HCT116 (cell line): ENCODE measurements at regions not wholly inside any gene's neighbourhood (a gene's known extent, or its start where the extent isn't known, plus 50 kb on each side); places are given as distances from the start of the nearest gene placed in this dataset.

Source experiments
- ATAC-seq: fragments of 200-7000 bp; cut with Tn5 transposase; 2 replicates; pipeline ENCODE4 v1.9.1; 2020; ENCODE audit warnings: mild to moderate bottlenecking, moderate library complexity
- BruUV-seq: library from RNA; stranded (reverse); fragments of 400-500 nt; replicated peaks from 2 replicates; lab custom pipeline; 2021; lab: Mats Ljungman, UMichigan
- CTCF ChIA-PET: fragments of 300-600 bp; sonication (Branson Sonifier 250); formaldehyde crosslinking; loops from one replicate; lab custom pipeline; 2021; ENCODE audit warnings: antibody characterized with exemption; lab: Charles Lee
- POLR2A ChIA-PET: fragments of 300-600, 350-600 bp; sonication (Branson Sonifier 250); formaldehyde crosslinking; loops from one replicate; lab custom pipeline; 2021; ENCODE audit warnings: antibody characterized with exemption; lab: Charles Lee
- RAD21 ChIA-PET, 2 experiments: fragments of 300-600 bp; sonication (Branson Sonifier 250); formaldehyde crosslinking; loops; one replicate each; lab custom pipeline; 2023; ENCODE audit warnings: low total read pairs in 2 of 2; ENCODE audit not compliant: uncharacterized antibody in 2 of 2, unreplicated experiment in 2 of 2, low non-redundant PET in 1 of 2; lab: Charles Lee
- DNase-seq: peaks from one replicate; pipeline ENCODE4 v3.0.0-alpha.2; 2010; ENCODE audit warnings: low read depth, low spot score
- H2AFZ ChIP-seq: fragments of 200-600 bp; shearing (Covaris generic), sonication (generic); 2 replicates; pipeline ENCODE4 v1.6.1; 2017; ENCODE audit warnings: low read depth, mixed run types, mixed read lengths, antibody characterized with exemption, low read length; ENCODE audit not compliant: poor library complexity, severe bottlenecking
- H3K27ac ChIP-seq: 2 replicates; pipeline ENCODE4 v1.5.1; 2012; ENCODE audit warnings: low read depth, low read length
- H3K27me3 ChIP-seq: fragments of 200-600 bp; sonication (generic); 2 replicates; pipeline ENCODE4 v1.6.1; 2016; ENCODE audit warnings: mixed run types, low read length, mixed read lengths; ENCODE audit not compliant: insufficient read depth
- H3K36me3 ChIP-seq, 2 experiments: fragments of 200-500 bp in 1 of 2; fragments of 200-600 bp in 1 of 2; sonication (Bioruptor generic) in 1 of 2; sonication (generic) in 1 of 2; 2 replicates each; pipeline versions ENCODE4 v1.5.1 to v1.6.1; 2014 to 2016; ENCODE audit warnings: low read length in 2 of 2, inconsistent platforms in 1 of 2, mixed read lengths in 1 of 2, mixed run types in 1 of 2; ENCODE audit not compliant: insufficient read depth in 2 of 2, control insufficient read depth in 1 of 2
- H3K4me1 ChIP-seq, 2 experiments: fragments of 200-600 bp in 1 of 2; sonication (generic) in 1 of 2; 2 replicates each; pipeline versions ENCODE4 v1.5.1 to v1.6.1; 2012 to 2017; ENCODE audit warnings: low read length in 2 of 2, inconsistent platforms in 1 of 2, mild to moderate bottlenecking in 1 of 2, mixed read lengths in 1 of 2, mixed run types in 1 of 2, moderate library complexity in 1 of 2; ENCODE audit not compliant: insufficient read depth in 2 of 2, control insufficient read depth in 1 of 2
- H3K4me2 ChIP-seq: fragments of 200-600 bp; sonication (generic); 2 replicates; pipeline ENCODE4 v1.6.1; 2017; ENCODE audit warnings: mixed run types, low read length, mixed read lengths
- H3K4me3 ChIP-seq, 2 experiments: fragments of 200-600 bp in 1 of 2; sonication (generic) in 1 of 2; replicated peaks in 1 of 2; 2 replicates each; pipeline ENCODE4 v1.5.1; 2011 to 2016; ENCODE audit warnings: low read length in 2 of 2, control low read depth in 1 of 2, low read depth in 1 of 2, mild to moderate bottlenecking in 1 of 2, mixed read lengths in 1 of 2, mixed run types in 1 of 2
- H3K79me2 ChIP-seq: fragments of 200-600 bp; sonication (generic); 2 replicates; pipeline ENCODE4 v1.6.1; 2017; ENCODE audit warnings: mild to moderate bottlenecking, mixed run types, low read length, moderate library complexity, mixed read lengths; ENCODE audit not compliant: insufficient read depth
- H3K9ac ChIP-seq: fragments of 200-600 bp; sonication (generic); 2 replicates; pipeline ENCODE4 v1.6.1; 2016; ENCODE audit warnings: low read length, mixed read lengths
- H3K9me2 ChIP-seq: fragments of 200-600 bp; sonication (generic), shearing (Covaris generic); 2 replicates; pipeline ENCODE4 v1.6.1; 2017; ENCODE audit warnings: mixed run types, mild to moderate bottlenecking, moderate library complexity; ENCODE audit not compliant: insufficient read depth
- H3K9me3 ChIP-seq, 2 experiments: fragments of 200-500 bp in 1 of 2; fragments of 200-600 bp in 1 of 2; sonication (Bioruptor generic) in 1 of 2; sonication (generic) in 1 of 2; 2 replicates each; pipeline ENCODE4 v1.6.1; 2014 to 2017; ENCODE audit warnings: low read length in 2 of 2, mixed read lengths in 2 of 2, inconsistent platforms in 1 of 2, low read depth in 1 of 2, mild to moderate bottlenecking in 1 of 2, mixed run types in 1 of 2, moderate library complexity in 1 of 2; ENCODE audit not compliant: control insufficient read depth in 1 of 2, insufficient read depth in 1 of 2
- H4K20me1 ChIP-seq: fragments of 200-600 bp; sonication (generic), shearing (Covaris generic); 2 replicates; pipeline ENCODE4 v1.6.1; 2017; ENCODE audit warnings: mixed run types, mild to moderate bottlenecking, moderate library complexity; ENCODE audit not compliant: insufficient read depth
- CBX3 ChIP-seq: IDR thresholded peaks from 2 replicates; pipeline ENCODE4 v1.6.1; 2012; ENCODE audit warnings: low read depth
- EGR1 ChIP-seq: IDR thresholded peaks from 2 replicates; pipeline ENCODE4 v1.6.1; 2012; ENCODE audit warnings: low read depth
- ELF1 ChIP-seq: IDR thresholded peaks from 2 replicates; pipeline ENCODE4 v1.6.1; 2012; ENCODE audit warnings: low read depth, borderline replicate concordance
- EZH2phosphoT487 ChIP-seq: fragments of 200-600 bp; IDR thresholded peaks from 2 replicates; pipeline ENCODE4 v1.6.1; 2018; ENCODE audit warnings: antibody characterized with exemption, borderline replicate concordance
- FOSL1 ChIP-seq: IDR thresholded peaks from 2 replicates; pipeline ENCODE4 v1.6.1; 2012; ENCODE audit warnings: low read depth
- POLR2A ChIP-seq: IDR thresholded peaks from 2 replicates; pipeline ENCODE4 v1.7.0; 2011; ENCODE audit warnings: borderline replicate concordance; ENCODE audit not compliant: insufficient read depth, insufficient read length; ENCODE audit errors: extremely low read depth
- POLR2AphosphoS5 ChIP-seq: IDR thresholded peaks from 2 replicates; pipeline ENCODE4 v1.6.1; 2011; ENCODE audit warnings: mild to moderate bottlenecking, low read depth, low read length, moderate library complexity
- RAD21 ChIP-seq: IDR thresholded peaks from 2 replicates; pipeline ENCODE4 v1.6.1; 2012; ENCODE audit warnings: low read depth, mild to moderate bottlenecking
- REST ChIP-seq: IDR thresholded peaks from 2 replicates; pipeline ENCODE4 v1.6.1; 2012; ENCODE audit warnings: low read depth
- SIN3A ChIP-seq: IDR thresholded peaks from 2 replicates; pipeline ENCODE4 v1.6.1; 2012; ENCODE audit warnings: low read depth
- SP1 ChIP-seq: IDR thresholded peaks from 2 replicates; pipeline ENCODE4 v1.6.1; 2012; ENCODE audit warnings: low read depth
- intact Hi-C: fragments of 100-400 bp; cut with micrococcal nuclease; formaldehyde crosslinking; loops from 2 replicates; pipeline ENCODE4 v1.10.0; 2022
- TF ChIP-seq, protein P1 (sequence below), 3 experiments: fragments of 200-600 bp in 1 of 3; sonication (generic) in 1 of 3; IDR thresholded peaks in 2 of 3; conservative IDR thresholded peaks in 1 of 3; 2 replicates each; pipeline ENCODE4 v1.5.1; 2012 to 2017; ENCODE audit warnings: low read depth in 2 of 3, low read length in 2 of 3, antibody characterized with exemption in 1 of 3, borderline replicate concordance in 1 of 3, control low read depth in 1 of 3, mild to moderate bottlenecking in 1 of 3, mixed read lengths in 1 of 3, mixed run types in 1 of 3, moderate library complexity in 1 of 3; ENCODE audit not compliant: insufficient read depth in 1 of 3

DNA sequence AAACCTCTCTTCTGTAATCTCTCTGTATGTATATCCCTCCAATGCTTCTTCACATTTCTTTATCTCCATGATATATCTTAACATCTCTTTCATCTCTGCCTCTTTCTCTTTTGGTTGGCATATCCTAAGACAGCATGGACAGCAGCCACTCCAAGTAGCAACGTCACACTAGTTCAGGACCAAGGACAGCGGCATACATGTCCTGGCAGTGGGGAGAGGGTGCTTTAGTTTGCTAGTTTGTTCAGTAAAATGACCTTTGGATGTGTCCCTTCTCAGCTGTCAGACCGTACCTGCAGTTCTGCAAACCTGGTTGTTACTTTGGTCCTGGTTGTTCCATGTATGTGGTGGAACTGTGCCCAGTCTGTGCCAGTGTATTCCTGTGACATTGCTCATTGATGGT lies 225.6 kb upstream of the ROPN1 start:
- BruUV-seq: no TSS peak
- ATAC-seq (no peak), DNase-seq (peak; percentile 3)
- H3K9ac ChIP-seq: no peak overlapping the region
- no peak overlapping the region for H3K4me3 ChIP-seq
- no peaks in the 10 kb centered on the region for H3K4me1 ChIP-seq
- no peak overlapping the region for H3K4me2 ChIP-seq
- peaks cover 64% of the 10 kb centered on the region for H3K27me3 ChIP-seq
- CTCF ChIA-PET: no interaction called here
- H3K79me2 ChIP-seq: no peaks in the 10 kb centered on the region
- H4K20me1 ChIP-seq: no peaks in the 10 kb centered on the region
- no peaks in the 10 kb centered on the region for H3K36me3 ChIP-seq
- RAD21 ChIA-PET: no interaction called here
- TF ChIP-seq REST: peak; percentile 90
- no peak for TF ChIP-seq EGR1
- H2AFZ ChIP-seq: no peak overlapping the region
- no peaks in the 10 kb centered on the region for H3K9me3 ChIP-seq
- H3K9me2 ChIP-seq: no peaks in the 10 kb centered on the region
- no peak overlapping the region for H3K27ac ChIP-seq
- POLR2A ChIA-PET: no interaction called here
- intact Hi-C loops: no loop called here

DNA sequence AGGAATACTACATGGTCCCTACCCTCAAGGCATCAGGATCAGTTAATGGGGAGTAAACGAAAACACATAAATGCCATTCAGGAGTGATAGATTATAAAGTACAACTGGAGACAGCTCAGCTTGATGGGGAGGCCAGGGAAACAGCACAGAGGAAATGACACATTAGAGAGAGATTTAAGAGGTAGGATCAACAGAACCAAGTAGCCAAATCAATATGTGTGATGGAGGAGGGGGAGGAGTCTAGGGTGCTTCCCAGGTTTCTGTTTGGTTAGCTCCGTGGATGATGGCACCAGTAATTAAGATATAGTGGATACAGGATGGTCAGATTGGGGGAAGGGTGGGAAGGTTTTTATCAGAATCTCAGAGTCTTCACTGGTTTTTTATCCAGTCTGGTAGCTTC lies 229.5 kb upstream of the ROPN1 start:
- POLR2A ChIA-PET: no interaction called here
- DNase-seq: no peak
- TF ChIP-seq RAD21 (no peak), EGR1 (no peak), CBX3 (no peak), ELF1 (no peak), FOSL1 (no peak), REST (no peak), SIN3A (no peak), POLR2A (no peak), EZH2phosphoT487 (no peak), SP1 (no peak), POLR2AphosphoS5 (no peak)
- TF ChIP-seq, protein P1, sequence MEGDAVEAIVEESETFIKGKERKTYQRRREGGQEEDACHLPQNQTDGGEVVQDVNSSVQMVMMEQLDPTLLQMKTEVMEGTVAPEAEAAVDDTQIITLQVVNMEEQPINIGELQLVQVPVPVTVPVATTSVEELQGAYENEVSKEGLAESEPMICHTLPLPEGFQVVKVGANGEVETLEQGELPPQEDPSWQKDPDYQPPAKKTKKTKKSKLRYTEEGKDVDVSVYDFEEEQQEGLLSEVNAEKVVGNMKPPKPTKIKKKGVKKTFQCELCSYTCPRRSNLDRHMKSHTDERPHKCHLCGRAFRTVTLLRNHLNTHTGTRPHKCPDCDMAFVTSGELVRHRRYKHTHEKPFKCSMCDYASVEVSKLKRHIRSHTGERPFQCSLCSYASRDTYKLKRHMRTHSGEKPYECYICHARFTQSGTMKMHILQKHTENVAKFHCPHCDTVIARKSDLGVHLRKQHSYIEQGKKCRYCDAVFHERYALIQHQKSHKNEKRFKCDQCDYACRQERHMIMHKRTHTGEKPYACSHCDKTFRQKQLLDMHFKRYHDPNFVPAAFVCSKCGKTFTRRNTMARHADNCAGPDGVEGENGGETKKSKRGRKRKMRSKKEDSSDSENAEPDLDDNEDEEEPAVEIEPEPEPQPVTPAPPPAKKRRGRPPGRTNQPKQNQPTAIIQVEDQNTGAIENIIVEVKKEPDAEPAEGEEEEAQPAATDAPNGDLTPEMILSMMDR (IDR thresholded peaks at IDR 0.05 in 2 of 3, conservative IDR thresholded peaks at IDR 0.05 in 1 of 3; ENCODE audit: borderline replicate concordance in 1 of 3, insufficient read depth in 1 of 3, low read depth in 2 of 3, low read length in 2 of 3): no peak

More for the DNA sequence above, 229.5 kb upstream of the ROPN1 start:
- no peaks in the 10 kb centered on the region for H3K9me3 ChIP-seq
- no peaks in the 10 kb centered on the region for H3K9me2 ChIP-seq
- H3K4me2 ChIP-seq: no peak overlapping the region
- no peaks in the 10 kb centered on the region for H3K4me1 ChIP-seq
- H3K9ac ChIP-seq: no peak overlapping the region
- intact Hi-C loops: no loop called here
- H4K20me1 ChIP-seq: no peaks in the 10 kb centered on the region
- H3K36me3 ChIP-seq: no peaks in the 10 kb centered on the region; a peak in 1 of 4 replicates
- H3K4me3 ChIP-seq: no peak overlapping the region
- peaks cover 66% of the 10 kb centered on the region for H3K27me3 ChIP-seq
- RAD21 ChIA-PET: no interaction called here
- H2AFZ ChIP-seq: no peak overlapping the region
- H3K27ac ChIP-seq: no peak overlapping the region
- no peaks in the 10 kb centered on the region for H3K79me2 ChIP-seq
- BruUV-seq: no TSS peak
- no peak for ATAC-seq
- CTCF ChIA-PET: no interaction called here
